GM23338 (cell line): ENCODE measurements at regions not wholly inside any gene's neighbourhood (a gene's known extent, or its start where the extent isn't known, plus 50 kb on each side); places are given as distances from the start of the nearest gene placed in this dataset.

Source experiments
- ATAC-seq: fragments of 200-7000 bp; cut with Tn5 transposase; 3 replicates; pipeline ENCODE4 v1.9.1; 2020
- DNase-seq: peaks from one replicate; pipeline ENCODE4 v3.0.0-alpha.2; 2015; ENCODE audit warnings: low spot score
- H2AFZ ChIP-seq: fragments of 200-600 bp; sonication (generic); 2 replicates; pipeline ENCODE4 v1.8.0; 2016; ENCODE audit warnings: antibody characterized with exemption, mild to moderate bottlenecking, moderate library complexity
- H3F3A ChIP-seq: fragments of 200-600 bp; sonication (generic); replicated peaks from 2 replicates; pipeline ENCODE4 v1.8.0; 2017; ENCODE audit warnings: antibody characterized with exemption, mixed run types, low read depth
- H3K27ac ChIP-seq: fragments of 200-600 bp; sonication (generic); 2 replicates; pipeline ENCODE4 v1.6.1; 2016; ENCODE audit warnings: low read depth
- H3K27me3 ChIP-seq: fragments of 200-600 bp; sonication (generic); 2 replicates; pipeline ENCODE4 v1.8.0; 2016; ENCODE audit warnings: mild to moderate bottlenecking, mixed run types, moderate library complexity; ENCODE audit not compliant: insufficient read depth
- H3K36me3 ChIP-seq: fragments of 200-600 bp; sonication (generic); 2 replicates; pipeline ENCODE4 v1.8.0; 2016; ENCODE audit warnings: mild to moderate bottlenecking; ENCODE audit not compliant: insufficient read depth
- H3K4me1 ChIP-seq: fragments of 200-600 bp; sonication (generic); 2 replicates; pipeline ENCODE4 v1.8.0; 2016; ENCODE audit warnings: mild to moderate bottlenecking, moderate library complexity; ENCODE audit not compliant: insufficient read depth
- H3K4me2 ChIP-seq: fragments of 200-600 bp; sonication (generic); 2 replicates; pipeline ENCODE4 v1.7.1; 2017; ENCODE audit warnings: mixed run types
- H3K4me3 ChIP-seq: fragments of 200-600 bp; sonication (generic); 2 replicates; pipeline ENCODE4 v1.6.1; 2016; ENCODE audit warnings: mixed run types
- H3K79me2 ChIP-seq: fragments of 200-600 bp; sonication (generic); replicated peaks from 2 replicates; pipeline ENCODE4 v1.8.0; 2017; ENCODE audit warnings: mild to moderate bottlenecking; ENCODE audit not compliant: insufficient read depth
- H3K9me2 ChIP-seq: fragments of 200-600 bp; sonication (generic); 2 replicates; pipeline ENCODE4 v1.8.0; 2017; ENCODE audit not compliant: insufficient read depth
- H4K20me1 ChIP-seq: fragments of 200-600 bp; sonication (generic); replicated peaks from 2 replicates; pipeline ENCODE4 v1.8.0; 2017; ENCODE audit warnings: mild to moderate bottlenecking; ENCODE audit not compliant: insufficient read depth
- H3K27ac Mint-ChIP-seq: 2 replicates; pipeline ENCODE4 v1.8.0; 2020; ENCODE audit warnings: inconsistent platforms, mild to moderate bottlenecking, moderate library complexity, mixed read lengths
- H3K27me3 Mint-ChIP-seq: 3 replicates; pipeline ENCODE4 v1.8.0; 2022; ENCODE audit warnings: low read depth, mild to moderate bottlenecking, moderate library complexity, mixed read lengths, inconsistent platforms; ENCODE audit not compliant: insufficient read depth, poor library complexity
- H3K36me3 Mint-ChIP-seq: 3 replicates; pipeline ENCODE4 v1.8.0; 2021; ENCODE audit warnings: low read depth, mild to moderate bottlenecking, inconsistent platforms, moderate library complexity, mixed read lengths
- H3K4me1 Mint-ChIP-seq: 3 replicates; pipeline ENCODE4 v1.8.0; 2020; ENCODE audit warnings: mild to moderate bottlenecking, inconsistent platforms, mixed read lengths
- H3K4me3 Mint-ChIP-seq: 3 replicates; pipeline ENCODE4 v1.8.0; 2021; ENCODE audit warnings: moderate library complexity, mild to moderate bottlenecking, inconsistent platforms, mixed read lengths
- H3K9me3 Mint-ChIP-seq: 3 replicates; pipeline ENCODE4 v1.8.0; 2020; ENCODE audit warnings: moderate library complexity, mild to moderate bottlenecking, inconsistent platforms, mixed read lengths
- CREB1 ChIP-seq: fragments of 250-450 bp; sonication (Bioruptor Pico); IDR thresholded peaks from 2 replicates; pipeline ENCODE4 v1.5.0; 2020; ENCODE audit warnings: low read depth, mild to moderate bottlenecking, moderate library complexity
- EZH2 ChIP-seq: fragments of 200-600 bp; sonication (generic); IDR thresholded peaks from one replicate; pipeline ENCODE4 v1.8.0; 2017; ENCODE audit warnings: antibody characterized with exemption, mild to moderate bottlenecking, low read depth; ENCODE audit not compliant: unreplicated experiment
- EZH2phosphoT487 ChIP-seq: fragments of 200-600 bp; sonication (generic); IDR thresholded peaks from one replicate; pipeline ENCODE4 v1.8.1; 2018; ENCODE audit warnings: antibody characterized with exemption; ENCODE audit not compliant: unreplicated experiment
- JUNB ChIP-seq: IDR thresholded peaks from one replicate; pipeline ENCODE4 v1.6.1; 2016; ENCODE audit warnings: antibody characterized with exemption; ENCODE audit not compliant: unreplicated experiment
- NANOG ChIP-seq: IDR thresholded peaks from 2 replicates; pipeline ENCODE4 v1.6.1; 2016; ENCODE audit warnings: antibody characterized with exemption, borderline replicate concordance
- POLR2AphosphoS5 ChIP-seq: IDR thresholded peaks from 2 replicates; pipeline ENCODE4 v1.6.1; 2016; ENCODE audit warnings: antibody characterized with exemption, low read depth
- STAT1 ChIP-seq: IDR thresholded peaks from one replicate; pipeline ENCODE4 v1.6.1; 2016; ENCODE audit warnings: antibody characterized with exemption; ENCODE audit not compliant: unreplicated experiment
- ZNF114 ChIP-seq: fragments of 250-450 bp; sonication (Bioruptor Pico); IDR thresholded peaks from 2 replicates; pipeline ENCODE4 v1.5.0; 2020; ENCODE audit warnings: mild to moderate bottlenecking, moderate library complexity
- ZNF331 ChIP-seq: fragments of 250-450 bp; sonication (Bioruptor Pico); IDR thresholded peaks from 2 replicates; pipeline ENCODE4 v1.5.0; 2020; ENCODE audit warnings: low read depth, mild to moderate bottlenecking, moderate library complexity
- TF ChIP-seq, protein P1 (sequence below), 2 experiments: fragments of 200-600 bp in 1 of 2; sonication (generic) in 1 of 2; conservative IDR thresholded peaks; 2 replicates each; pipeline versions ENCODE4 v1.5.1 to v1.6.1; 2016 to 2017; ENCODE audit warnings: antibody characterized with exemption in 2 of 2, low read depth in 2 of 2, mild to moderate bottlenecking in 2 of 2, moderate library complexity in 1 of 2
- TF ChIP-seq, protein P2 (sequence below): IDR thresholded peaks from 2 replicates; pipeline ENCODE4 v1.6.1; 2016; ENCODE audit warnings: antibody characterized with exemption
- TF ChIP-seq, protein P3 (sequence below): IDR thresholded peaks from one replicate; pipeline ENCODE4 v1.6.1; 2018; ENCODE audit warnings: antibody characterized with exemption; ENCODE audit not compliant: unreplicated experiment
- TF ChIP-seq, protein P4 (sequence below): fragments of 250-450 bp; sonication (Bioruptor Pico); IDR thresholded peaks from 2 replicates; pipeline ENCODE4 v1.5.0; 2020; ENCODE audit warnings: mild to moderate bottlenecking, moderate library complexity

DNA sequence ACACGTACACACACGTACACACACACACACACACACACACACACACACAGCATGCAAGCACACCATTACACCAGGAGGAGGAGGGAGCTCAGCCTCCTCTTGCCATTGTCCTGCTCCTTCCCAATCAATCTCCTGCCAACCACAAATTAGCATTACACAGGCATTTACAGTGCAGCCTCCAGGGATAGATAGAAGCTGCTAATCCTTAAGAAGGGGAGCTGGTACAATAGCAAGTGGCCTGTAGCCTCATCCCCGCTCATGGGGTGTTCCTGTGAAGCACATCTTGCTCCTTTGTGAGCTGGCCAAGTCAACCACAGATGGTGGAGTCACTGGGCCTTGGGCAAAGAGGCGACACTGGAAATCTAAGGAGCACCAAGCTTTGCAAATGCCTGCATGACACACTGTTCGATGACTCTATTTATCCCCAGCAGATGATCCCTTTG, 110.3 kb upstream of the PKDCC start:
- H3K9me3 Mint-ChIP-seq: no peaks in the 10 kb centered on the region; the same call in 2 of the 3 replicates
- Histone ChIP-seq H3K4me3 (no peak overlapping the region), H4K20me1 (no peaks in the 10 kb centered on the region), H3K27me3 (no peaks in the 10 kb centered on the region), H3F3A (no peaks in the 10 kb centered on the region), H3K9me2 (peaks cover 11% of the 10 kb centered on the region; the same call in 1 of the 2 replicates), H3K79me2 (no peaks in the 10 kb centered on the region), H3K27ac (peak overlapping the region; percentile 86), H2AFZ (no peak overlapping the region), H3K4me2 (peak overlapping the region; percentile 63), H3K4me1 (peaks cover 19% of the 10 kb centered on the region), H3K36me3 (no peaks in the 10 kb centered on the region)
- peaks cover 3% of the 10 kb centered on the region; the same call in 1 of the 3 replicates for H3K36me3 Mint-ChIP-seq
- ATAC-seq (peak; percentile 92), DNase-seq (peak; percentile 80)
- peak; percentile 14; the same call in 1 of the 2 replicates for TF ChIP-seq ZNF331 (CRISPR knock-in tag)
- TF ChIP-seq, protein P1, sequence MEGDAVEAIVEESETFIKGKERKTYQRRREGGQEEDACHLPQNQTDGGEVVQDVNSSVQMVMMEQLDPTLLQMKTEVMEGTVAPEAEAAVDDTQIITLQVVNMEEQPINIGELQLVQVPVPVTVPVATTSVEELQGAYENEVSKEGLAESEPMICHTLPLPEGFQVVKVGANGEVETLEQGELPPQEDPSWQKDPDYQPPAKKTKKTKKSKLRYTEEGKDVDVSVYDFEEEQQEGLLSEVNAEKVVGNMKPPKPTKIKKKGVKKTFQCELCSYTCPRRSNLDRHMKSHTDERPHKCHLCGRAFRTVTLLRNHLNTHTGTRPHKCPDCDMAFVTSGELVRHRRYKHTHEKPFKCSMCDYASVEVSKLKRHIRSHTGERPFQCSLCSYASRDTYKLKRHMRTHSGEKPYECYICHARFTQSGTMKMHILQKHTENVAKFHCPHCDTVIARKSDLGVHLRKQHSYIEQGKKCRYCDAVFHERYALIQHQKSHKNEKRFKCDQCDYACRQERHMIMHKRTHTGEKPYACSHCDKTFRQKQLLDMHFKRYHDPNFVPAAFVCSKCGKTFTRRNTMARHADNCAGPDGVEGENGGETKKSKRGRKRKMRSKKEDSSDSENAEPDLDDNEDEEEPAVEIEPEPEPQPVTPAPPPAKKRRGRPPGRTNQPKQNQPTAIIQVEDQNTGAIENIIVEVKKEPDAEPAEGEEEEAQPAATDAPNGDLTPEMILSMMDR (conservative IDR thresholded peaks at IDR 0.05; ENCODE audit: low read depth in 2 of 2): no peak
- TF ChIP-seq NANOG: peak; percentile 37; the same call in 1 of the 2 replicates
- TF ChIP-seq, protein P2, sequence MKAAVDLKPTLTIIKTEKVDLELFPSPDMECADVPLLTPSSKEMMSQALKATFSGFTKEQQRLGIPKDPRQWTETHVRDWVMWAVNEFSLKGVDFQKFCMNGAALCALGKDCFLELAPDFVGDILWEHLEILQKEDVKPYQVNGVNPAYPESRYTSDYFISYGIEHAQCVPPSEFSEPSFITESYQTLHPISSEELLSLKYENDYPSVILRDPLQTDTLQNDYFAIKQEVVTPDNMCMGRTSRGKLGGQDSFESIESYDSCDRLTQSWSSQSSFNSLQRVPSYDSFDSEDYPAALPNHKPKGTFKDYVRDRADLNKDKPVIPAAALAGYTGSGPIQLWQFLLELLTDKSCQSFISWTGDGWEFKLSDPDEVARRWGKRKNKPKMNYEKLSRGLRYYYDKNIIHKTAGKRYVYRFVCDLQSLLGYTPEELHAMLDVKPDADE: no peak
- TF ChIP-seq STAT1: no peak
- 0 out of 2 replicates have a peak, but pooled peaks have one; percentile 23 for TF ChIP-seq POLR2AphosphoS5
- no peak for TF ChIP-seq EZH2phosphoT487
- TF ChIP-seq JUNB: no peak
- peak; percentile 51; the same call in 1 of the 2 replicates for TF ChIP-seq CREB1
- TF ChIP-seq EZH2: no peak
- TF ChIP-seq ZNF114 (CRISPR knock-in tag): peak; percentile 75; the same call in 1 of the 2 replicates
- TF ChIP-seq, protein P3, sequence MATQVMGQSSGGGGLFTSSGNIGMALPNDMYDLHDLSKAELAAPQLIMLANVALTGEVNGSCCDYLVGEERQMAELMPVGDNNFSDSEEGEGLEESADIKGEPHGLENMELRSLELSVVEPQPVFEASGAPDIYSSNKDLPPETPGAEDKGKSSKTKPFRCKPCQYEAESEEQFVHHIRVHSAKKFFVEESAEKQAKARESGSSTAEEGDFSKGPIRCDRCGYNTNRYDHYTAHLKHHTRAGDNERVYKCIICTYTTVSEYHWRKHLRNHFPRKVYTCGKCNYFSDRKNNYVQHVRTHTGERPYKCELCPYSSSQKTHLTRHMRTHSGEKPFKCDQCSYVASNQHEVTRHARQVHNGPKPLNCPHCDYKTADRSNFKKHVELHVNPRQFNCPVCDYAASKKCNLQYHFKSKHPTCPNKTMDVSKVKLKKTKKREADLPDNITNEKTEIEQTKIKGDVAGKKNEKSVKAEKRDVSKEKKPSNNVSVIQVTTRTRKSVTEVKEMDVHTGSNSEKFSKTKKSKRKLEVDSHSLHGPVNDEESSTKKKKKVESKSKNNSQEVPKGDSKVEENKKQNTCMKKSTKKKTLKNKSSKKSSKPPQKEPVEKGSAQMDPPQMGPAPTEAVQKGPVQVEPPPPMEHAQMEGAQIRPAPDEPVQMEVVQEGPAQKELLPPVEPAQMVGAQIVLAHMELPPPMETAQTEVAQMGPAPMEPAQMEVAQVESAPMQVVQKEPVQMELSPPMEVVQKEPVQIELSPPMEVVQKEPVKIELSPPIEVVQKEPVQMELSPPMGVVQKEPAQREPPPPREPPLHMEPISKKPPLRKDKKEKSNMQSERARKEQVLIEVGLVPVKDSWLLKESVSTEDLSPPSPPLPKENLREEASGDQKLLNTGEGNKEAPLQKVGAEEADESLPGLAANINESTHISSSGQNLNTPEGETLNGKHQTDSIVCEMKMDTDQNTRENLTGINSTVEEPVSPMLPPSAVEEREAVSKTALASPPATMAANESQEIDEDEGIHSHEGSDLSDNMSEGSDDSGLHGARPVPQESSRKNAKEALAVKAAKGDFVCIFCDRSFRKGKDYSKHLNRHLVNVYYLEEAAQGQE: no peak
- TF ChIP-seq, protein P4, sequence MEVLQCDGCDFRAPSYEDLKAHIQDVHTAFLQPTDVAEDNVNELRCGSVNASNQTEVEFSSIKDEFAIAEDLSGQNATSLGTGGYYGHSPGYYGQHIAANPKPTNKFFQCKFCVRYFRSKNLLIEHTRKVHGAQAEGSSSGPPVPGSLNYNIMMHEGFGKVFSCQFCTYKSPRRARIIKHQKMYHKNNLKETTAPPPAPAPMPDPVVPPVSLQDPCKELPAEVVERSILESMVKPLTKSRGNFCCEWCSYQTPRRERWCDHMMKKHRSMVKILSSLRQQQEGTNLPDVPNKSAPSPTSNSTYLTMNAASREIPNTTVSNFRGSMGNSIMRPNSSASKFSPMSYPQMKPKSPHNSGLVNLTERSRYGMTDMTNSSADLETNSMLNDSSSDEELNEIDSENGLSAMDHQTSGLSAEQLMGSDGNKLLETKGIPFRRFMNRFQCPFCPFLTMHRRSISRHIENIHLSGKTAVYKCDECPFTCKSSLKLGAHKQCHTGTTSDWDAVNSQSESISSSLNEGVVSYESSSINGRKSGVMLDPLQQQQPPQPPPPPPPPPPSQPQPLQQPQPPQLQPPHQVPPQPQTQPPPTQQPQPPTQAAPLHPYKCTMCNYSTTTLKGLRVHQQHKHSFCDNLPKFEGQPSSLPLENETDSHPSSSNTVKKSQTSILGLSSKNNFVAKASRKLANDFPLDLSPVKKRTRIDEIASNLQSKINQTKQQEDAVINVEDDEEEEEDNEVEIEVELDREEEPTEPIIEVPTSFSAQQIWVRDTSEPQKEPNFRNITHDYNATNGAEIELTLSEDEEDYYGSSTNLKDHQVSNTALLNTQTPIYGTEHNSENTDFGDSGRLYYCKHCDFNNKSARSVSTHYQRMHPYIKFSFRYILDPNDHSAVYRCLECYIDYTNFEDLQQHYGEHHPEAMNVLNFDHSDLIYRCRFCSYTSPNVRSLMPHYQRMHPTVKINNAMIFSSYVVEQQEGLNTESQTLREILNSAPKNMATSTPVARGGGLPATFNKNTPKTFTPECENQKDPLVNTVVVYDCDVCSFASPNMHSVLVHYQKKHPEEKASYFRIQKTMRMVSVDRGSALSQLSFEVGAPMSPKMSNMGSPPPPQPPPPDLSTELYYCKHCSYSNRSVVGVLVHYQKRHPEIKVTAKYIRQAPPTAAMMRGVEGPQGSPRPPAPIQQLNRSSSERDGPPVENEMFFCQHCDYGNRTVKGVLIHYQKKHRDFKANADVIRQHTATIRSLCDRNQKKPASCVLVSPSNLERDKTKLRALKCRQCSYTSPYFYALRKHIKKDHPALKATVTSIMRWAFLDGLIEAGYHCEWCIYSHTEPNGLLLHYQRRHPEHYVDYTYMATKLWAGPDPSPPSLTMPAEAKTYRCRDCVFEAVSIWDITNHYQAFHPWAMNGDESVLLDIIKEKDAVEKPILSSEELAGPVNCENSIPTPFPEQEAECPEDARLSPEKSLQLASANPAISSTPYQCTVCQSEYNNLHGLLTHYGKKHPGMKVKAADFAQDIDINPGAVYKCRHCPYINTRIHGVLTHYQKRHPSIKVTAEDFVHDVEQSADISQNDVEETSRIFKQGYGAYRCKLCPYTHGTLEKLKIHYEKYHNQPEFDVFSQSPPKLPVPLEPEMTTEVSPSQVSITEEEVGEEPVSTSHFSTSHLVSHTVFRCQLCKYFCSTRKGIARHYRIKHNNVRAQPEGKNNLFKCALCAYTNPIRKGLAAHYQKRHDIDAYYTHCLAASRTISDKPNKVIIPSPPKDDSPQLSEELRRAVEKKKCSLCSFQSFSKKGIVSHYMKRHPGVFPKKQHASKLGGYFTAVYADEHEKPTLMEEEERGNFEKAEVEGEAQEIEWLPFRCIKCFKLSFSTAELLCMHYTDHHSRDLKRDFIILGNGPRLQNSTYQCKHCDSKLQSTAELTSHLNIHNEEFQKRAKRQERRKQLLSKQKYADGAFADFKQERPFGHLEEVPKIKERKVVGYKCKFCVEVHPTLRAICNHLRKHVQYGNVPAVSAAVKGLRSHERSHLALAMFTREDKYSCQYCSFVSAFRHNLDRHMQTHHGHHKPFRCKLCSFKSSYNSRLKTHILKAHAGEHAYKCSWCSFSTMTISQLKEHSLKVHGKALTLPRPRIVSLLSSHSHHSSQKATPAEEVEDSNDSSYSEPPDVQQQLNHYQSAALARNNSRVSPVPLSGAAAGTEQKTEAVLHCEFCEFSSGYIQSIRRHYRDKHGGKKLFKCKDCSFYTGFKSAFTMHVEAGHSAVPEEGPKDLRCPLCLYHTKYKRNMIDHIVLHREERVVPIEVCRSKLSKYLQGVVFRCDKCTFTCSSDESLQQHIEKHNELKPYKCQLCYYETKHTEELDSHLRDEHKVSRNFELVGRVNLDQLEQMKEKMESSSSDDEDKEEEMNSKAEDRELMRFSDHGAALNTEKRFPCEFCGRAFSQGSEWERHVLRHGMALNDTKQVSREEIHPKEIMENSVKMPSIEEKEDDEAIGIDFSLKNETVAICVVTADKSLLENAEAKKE (CRISPR knock-in tag): peak; percentile 97
- H3K4me3 Mint-ChIP-seq: peak overlapping the region; percentile 7; the same call in 1 of the 3 replicates
- H3K4me1 Mint-ChIP-seq: peaks cover 51% of the 10 kb centered on the region
- H3K27ac Mint-ChIP-seq: peak overlapping the region; percentile 39; the same call in 1 of the 2 replicates
- peaks cover 10% of the 10 kb centered on the region for H3K27me3 Mint-ChIP-seq
